ENCODE measurements at regions not wholly inside any gene's neighbourhood (a gene's known extent, or its start where the extent isn't known, plus 50 kb on each side); places are given as distances from the start of the nearest gene placed in this dataset.
"Not testable (repeated sequence)": the region's sequence is repeated elsewhere in the genome, so short reads cannot be mapped to it uniquely, and the experiment has no call there.

- DNase-seq: not testable (repeated sequence)
Observed at GRCh38 chr16:88188171-88188895, 194.4 kb upstream of the ZNF469 start.

GRCh38 chr16:88190592-88191095 lies 192.1 kb upstream of the ZNF469 start:
- not testable (repeated sequence) for DNase-seq

- not testable (repeated sequence) for DNase-seq
Observed at GRCh38 chr16:88191168-88191567, 191.6 kb upstream of the ZNF469 start.

GRCh38 chr16:88192601-88193000 lies 190.2 kb upstream of the ZNF469 start:
- no peak for DNase-seq

GRCh38 chr16:88193706-88194396 lies 188.9 kb upstream of the ZNF469 start:
- peak; percentile 3 to 6 for DNase-seq

GRCh38 chr16:88194397-88195268 lies 188.1 kb upstream of the ZNF469 start:
- no peak for DNase-seq

- no peak for DNase-seq
Observed at GRCh38 chr16:88195269-88195705, 187.5 kb upstream of the ZNF469 start.

- no peak for DNase-seq
Observed at GRCh38 chr16:88195911-88196465, 186.8 kb upstream of the ZNF469 start.

- no peak for DNase-seq
Observed at GRCh38 chr16:88196471-88197400, 186.0 kb upstream of the ZNF469 start.

- DNase-seq: no peak
Observed at GRCh38 chr16:88197481-88198456, 185.0 kb upstream of the ZNF469 start.

GRCh38 chr16:88198457-88199295 lies 184.1 kb upstream of the ZNF469 start:
- not testable (repeated sequence) for DNase-seq

GRCh38 chr16:88199296-88200153 lies 183.2 kb upstream of the ZNF469 start:
- not testable (repeated sequence) for DNase-seq

- DNase-seq: not testable (repeated sequence)
Observed at GRCh38 chr16:88200154-88200895, 182.4 kb upstream of the ZNF469 start.

GRCh38 chr16:88200896-88201185 lies 181.9 kb upstream of the ZNF469 start:
- no peak for DNase-seq

- not testable (repeated sequence) for DNase-seq
Observed at GRCh38 chr16:88201611-88202010, 181.1 kb upstream of the ZNF469 start.

- no peak for DNase-seq
Observed at GRCh38 chr16:88202207-88202745, 180.5 kb upstream of the ZNF469 start.

Data from AML-193 (cell line).